K562 (cell line): ENCODE measurements at regions not wholly inside any gene's neighbourhood (a gene's known extent, or its start where the extent isn't known, plus 50 kb on each side); places are given as distances from the start of the nearest gene placed in this dataset.

Experiments
- ATAC-seq: fragments of 200-7000 bp; cut with Tn5 transposase; 3 replicates; pipeline ENCODE4 v1.9.1; 2020; ENCODE audit warnings: moderate library complexity
- BruUV-seq: library from RNA; stranded (reverse); fragments of 400-500 nt; replicated peaks from 2 replicates; lab custom pipeline; 2021; lab: Mats Ljungman, UMichigan
- CTCF ChIA-PET: fragments of 300-600 bp; formaldehyde crosslinking; extraction: SDS; loops from one replicate; lab custom pipeline; 2021; ENCODE audit warnings: low intra/inter-chr PET ratio; lab: Yijun Ruan, JAX
- POLR2A ChIA-PET: fragments of 300-600, 350-650 bp; sonication (Branson Sonifier 250); formaldehyde crosslinking; extraction: SDS; loops from one replicate; lab custom pipeline; 2021; ENCODE audit warnings: antibody characterized with exemption, inconsistent platforms; lab: Yijun Ruan, JAX
- DNase-seq, 4 experiments: peaks; one replicate each; pipeline versions ENCODE4 v3.0.0 to v3.0.0-alpha.2; 2011 to 2018; ENCODE audit warnings: low spot score in 3 of 4, mixed read lengths in 3 of 4; ENCODE audit errors: extremely low read depth in 1 of 4
- FAIRE-seq: peaks from 2 replicates; lab custom pipeline; 2011; peaks lifted over from hg19 to GRCh38; lab: Jason Lieb, UNC
- H2AFZ ChIP-seq: 2 replicates; pipeline ENCODE4 v1.6.0; 2011; ENCODE audit warnings: low read depth, low read length, control low read depth, inconsistent platforms
- H3K27ac ChIP-seq: fragments of 200-600 bp; 3 replicates; pipeline ENCODE4 v1.8.0; 2011; ENCODE audit warnings: low read depth, mild to moderate bottlenecking, control low read depth, inconsistent platforms, low read length, moderate library complexity, mixed read lengths; ENCODE audit errors: extremely low read depth
- H3K27me3 ChIP-seq, 2 experiments: fragments of 300-600 bp in 1 of 2; 2 replicates in 1 of 2; 3 replicates in 1 of 2; pipeline versions ENCODE4 v1.6.0 to v1.8.0; 2011; ENCODE audit warnings: inconsistent platforms in 2 of 2, low read length in 2 of 2, mild to moderate bottlenecking in 1 of 2, mixed read lengths in 1 of 2, moderate library complexity in 1 of 2; ENCODE audit not compliant: control insufficient read depth in 2 of 2, insufficient read depth in 2 of 2
- H3K36me3 ChIP-seq: fragments of 300-600 bp; 3 replicates; pipeline ENCODE4 v1.8.0; 2011; ENCODE audit warnings: mild to moderate bottlenecking, low read length, inconsistent platforms; ENCODE audit not compliant: control insufficient read depth, insufficient read depth
- H3K4me1 ChIP-seq, 2 experiments: fragments of 200-600 bp in 1 of 2; replicated peaks in 1 of 2; 2 replicates in 1 of 2; 3 replicates in 1 of 2; pipeline versions ENCODE4 v1.5.1 to v1.8.0; 2011; ENCODE audit warnings: inconsistent platforms in 2 of 2, low read length in 2 of 2, mild to moderate bottlenecking in 1 of 2, mixed read lengths in 1 of 2, moderate library complexity in 1 of 2; ENCODE audit not compliant: control insufficient read depth in 2 of 2, insufficient read depth in 2 of 2
- H3K4me2 ChIP-seq: 2 replicates; pipeline ENCODE4 v1.6.1; 2011; ENCODE audit warnings: low read length, control low read depth, inconsistent platforms, mixed read lengths; ENCODE audit not compliant: insufficient read depth
- H3K4me3 ChIP-seq: fragments of 200-600 bp; sonication (generic), shearing (Covaris generic); 2 replicates; pipeline ENCODE4 v1.5.1; 2016; ENCODE audit warnings: control low read depth, inconsistent platforms
- H3K79me2 ChIP-seq: fragments of 200-600 bp; 3 replicates; pipeline ENCODE4 v1.8.0; 2011; ENCODE audit warnings: low read length, inconsistent platforms; ENCODE audit not compliant: control insufficient read depth, insufficient read depth
- H3K9ac ChIP-seq, 2 experiments: 2 replicates each; pipeline versions ENCODE4 v1.6.0 to v1.6.1; 2011; ENCODE audit warnings: low read depth in 2 of 2, low read length in 2 of 2, control low read depth in 1 of 2, inconsistent platforms in 1 of 2, mild to moderate bottlenecking in 1 of 2, mixed read lengths in 1 of 2; ENCODE audit not compliant: insufficient read depth in 1 of 2
- H3K9me1 ChIP-seq: one replicate; pipeline ENCODE4 v1.6.0; 2011; ENCODE audit warnings: inconsistent platforms, mild to moderate bottlenecking, low read length, moderate library complexity; ENCODE audit not compliant: control insufficient read depth, insufficient read depth
- H3K9me3 ChIP-seq: replicated peaks from 2 replicates; pipeline ENCODE4 v1.5.1; 2011; ENCODE audit warnings: low read depth, low read length, inconsistent platforms; ENCODE audit not compliant: control insufficient read depth, insufficient read depth
- H4K20me1 ChIP-seq: replicated peaks from 2 replicates; pipeline ENCODE4 v1.6.1; 2011; ENCODE audit warnings: low read length, inconsistent platforms, mixed read lengths; ENCODE audit not compliant: control insufficient read depth, insufficient read depth
- BCL6 ChIP-seq: fragments of 250-450 bp; sonication (Bioruptor Pico); IDR thresholded peaks from 2 replicates; pipeline ENCODE4 v1.4.0; 2020
- KDM1A ChIP-seq, 2 experiments: fragments of 450-650 bp; IDR thresholded peaks; 2 replicates each; pipeline ENCODE4 v1.6.1; 2016; ENCODE audit warnings: mild to moderate bottlenecking in 2 of 2
- NCOA4 ChIP-seq: fragments of 450-650 bp; IDR thresholded peaks from 2 replicates; pipeline ENCODE4 v1.6.1; 2018; ENCODE audit warnings: mild to moderate bottlenecking; ENCODE audit not compliant: partially characterized antibody
- PCBP1 ChIP-seq: fragments of 200-400 bp; formaldehyde crosslinking; IDR thresholded peaks from 2 replicates; pipeline ENCODE4 v1.6.1; 2018; ENCODE audit warnings: mild to moderate bottlenecking, low read depth, low read length; ENCODE audit not compliant: poor library complexity, severe bottlenecking
- SLC30A9 ChIP-seq: fragments of 250-450 bp; sonication (Bioruptor Pico); IDR thresholded peaks from 2 replicates; pipeline ENCODE4 v1.8.0; 2022; ENCODE audit warnings: mild to moderate bottlenecking, moderate library complexity
- SMARCA4 ChIP-seq: fragments of 450-650 bp; IDR thresholded peaks from 2 replicates; pipeline ENCODE4 v1.6.1; 2016
- TARDBP ChIP-seq: fragments of 450-650 bp; IDR thresholded peaks from 2 replicates; pipeline ENCODE4 v1.6.1; 2016
- TCF7 ChIP-seq: sonication (generic); IDR thresholded peaks from 2 replicates; pipeline ENCODE4 v1.6.1; 2016; ENCODE audit warnings: antibody characterized with exemption, borderline replicate concordance
- U2AF2 ChIP-seq: fragments of 200-400 bp; formaldehyde crosslinking; optimal IDR thresholded peaks from 2 replicates; pipeline ENCODE3; 2017; ENCODE audit warnings: low read depth, mild to moderate bottlenecking, low read length
- ZC3H4 ChIP-seq: sonication (generic); formaldehyde crosslinking; IDR thresholded peaks from 2 replicates; pipeline ENCODE4 v1.9.0; 2021; ENCODE audit warnings: missing genetic modification reagents, borderline replicate concordance
- ZSCAN32 ChIP-seq: fragments of 450-650 bp; formaldehyde crosslinking; IDR thresholded peaks from 2 replicates; pipeline ENCODE4 v1.4.0; 2020; ENCODE audit warnings: mild to moderate bottlenecking, moderate library complexity
- ZZZ3 ChIP-seq: fragments of 450-650 bp; IDR thresholded peaks from 2 replicates; pipeline ENCODE4 v1.6.1; 2016; ENCODE audit warnings: antibody characterized with exemption, mild to moderate bottlenecking, moderate library complexity
- WGBS: fragments of 100-300 bp; shearing (Covaris generic); methylation state at CpG from one replicate; pipeline ENCODE4 v1.1.6; 2016; ENCODE audit warnings: low coverage, mixed read lengths; ENCODE audit not compliant: insufficient coverage; ENCODE audit errors: missing lambda C conversion rate; 5-methylcytosine and 5-hydroxymethylcytosine counted together
- in situ Hi-C: fragments of 300-500 bp; cut with MboI; formaldehyde crosslinking; loops from 4 replicates; pipeline ENCODE4 v1.15.0; 2018; ENCODE audit warnings: inconsistent platforms, mixed read lengths
- intact Hi-C: fragments of 100-400 bp; cut with micrococcal nuclease; formaldehyde crosslinking; loops from 2 replicates; pipeline ENCODE4 v1.14.2; 2022
- TF ChIP-seq, protein P1 (sequence below): sonication (generic); formaldehyde crosslinking; IDR thresholded peaks from 2 replicates; pipeline ENCODE4 v1.8.1; 2023; ENCODE audit warnings: mild to moderate bottlenecking, missing genetic modification reagents
- TF ChIP-seq, protein P2 (sequence below): fragments of 250-450 bp; sonication (Bioruptor Pico); IDR thresholded peaks from 2 replicates; pipeline ENCODE4 v1.4.0; 2020; ENCODE audit warnings: mild to moderate bottlenecking, moderate library complexity
- TF ChIP-seq, protein P3 (sequence below): fragments of 450-650 bp; formaldehyde crosslinking; IDR thresholded peaks from 2 replicates; pipeline ENCODE4 v1.4.0; 2020; ENCODE audit warnings: mild to moderate bottlenecking, moderate library complexity

DNA sequence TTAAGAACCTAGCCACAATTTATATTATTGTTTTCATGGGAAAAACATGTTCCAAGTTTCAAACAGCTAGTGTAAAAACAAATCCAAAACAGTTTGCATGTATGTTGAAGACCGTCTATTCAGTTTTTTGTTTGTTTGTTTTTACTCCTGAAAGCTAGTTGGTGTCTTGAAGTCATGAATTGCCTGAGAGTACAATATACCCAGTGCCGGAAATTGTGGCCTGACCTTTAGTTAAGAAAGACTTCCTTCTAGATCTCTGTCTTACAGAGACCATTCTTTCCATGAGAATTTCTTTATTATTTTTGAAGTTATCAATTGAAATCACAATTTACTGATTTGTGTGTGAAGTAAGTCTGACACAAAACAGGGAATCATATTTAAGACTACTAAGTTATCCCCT is 474.8 kb downstream of the KCNJ2 start:
- Histone ChIP-seq H4K20me1 (no peaks in the 10 kb centered on the region), H3K9me3 (no peaks in the 10 kb centered on the region), H3K79me2 (no peaks in the 10 kb centered on the region), H3K4me1 (no peaks in the 10 kb centered on the region), H2AFZ (no peak overlapping the region), H3K9me1 (no peaks in the 10 kb centered on the region), H3K9ac (no peak overlapping the region), H3K4me2 (no peak overlapping the region), H3K27ac (no peak overlapping the region), H3K36me3 (no peaks in the 10 kb centered on the region), H3K27me3 (no peaks in the 10 kb centered on the region), H3K4me3 (no peak overlapping the region)
- ChIA-PET POLR2A (no interaction called here), CTCF (no interaction called here)
- no peak for DNase-seq
- ATAC-seq, result no peak
- intact Hi-C loops (no loop called here), in situ Hi-C loops (no loop called here)
- TF ChIP-seq TARDBP, result no peak
- TF ChIP-seq BCL6 (CRISPR knock-in tag), result no peak
- TF ChIP-seq, protein P1, sequence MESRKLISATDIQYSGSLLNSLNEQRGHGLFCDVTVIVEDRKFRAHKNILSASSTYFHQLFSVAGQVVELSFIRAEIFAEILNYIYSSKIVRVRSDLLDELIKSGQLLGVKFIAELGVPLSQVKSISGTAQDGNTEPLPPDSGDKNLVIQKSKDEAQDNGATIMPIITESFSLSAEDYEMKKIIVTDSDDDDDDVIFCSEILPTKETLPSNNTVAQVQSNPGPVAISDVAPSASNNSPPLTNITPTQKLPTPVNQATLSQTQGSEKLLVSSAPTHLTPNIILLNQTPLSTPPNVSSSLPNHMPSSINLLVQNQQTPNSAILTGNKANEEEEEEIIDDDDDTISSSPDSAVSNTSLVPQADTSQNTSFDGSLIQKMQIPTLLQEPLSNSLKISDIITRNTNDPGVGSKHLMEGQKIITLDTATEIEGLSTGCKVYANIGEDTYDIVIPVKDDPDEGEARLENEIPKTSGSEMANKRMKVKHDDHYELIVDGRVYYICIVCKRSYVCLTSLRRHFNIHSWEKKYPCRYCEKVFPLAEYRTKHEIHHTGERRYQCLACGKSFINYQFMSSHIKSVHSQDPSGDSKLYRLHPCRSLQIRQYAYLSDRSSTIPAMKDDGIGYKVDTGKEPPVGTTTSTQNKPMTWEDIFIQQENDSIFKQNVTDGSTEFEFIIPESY (CRISPR knock-in tag), result no peak
- TF ChIP-seq ZZZ3, result no peak
- TF ChIP-seq SLC30A9 (CRISPR knock-in tag), result no peak
- TF ChIP-seq, protein P2, sequence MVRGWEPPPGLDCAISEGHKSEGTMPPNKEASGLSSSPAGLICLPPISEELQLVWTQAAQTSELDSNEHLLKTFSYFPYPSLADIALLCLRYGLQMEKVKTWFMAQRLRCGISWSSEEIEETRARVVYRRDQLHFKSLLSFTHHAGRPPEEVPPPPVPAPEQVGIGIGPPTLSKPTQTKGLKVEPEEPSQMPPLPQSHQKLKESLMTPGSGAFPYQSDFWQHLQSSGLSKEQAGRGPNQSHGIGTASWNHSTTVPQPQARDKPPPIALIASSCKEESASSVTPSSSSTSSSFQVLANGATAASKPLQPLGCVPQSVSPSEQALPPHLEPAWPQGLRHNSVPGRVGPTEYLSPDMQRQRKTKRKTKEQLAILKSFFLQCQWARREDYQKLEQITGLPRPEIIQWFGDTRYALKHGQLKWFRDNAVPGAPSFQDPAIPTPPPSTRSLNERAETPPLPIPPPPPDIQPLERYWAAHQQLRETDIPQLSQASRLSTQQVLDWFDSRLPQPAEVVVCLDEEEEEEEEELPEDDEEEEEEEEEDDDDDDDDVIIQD (CRISPR knock-in tag), result no peak
- TF ChIP-seq ZC3H4, result no peak
- TF ChIP-seq, protein P3, sequence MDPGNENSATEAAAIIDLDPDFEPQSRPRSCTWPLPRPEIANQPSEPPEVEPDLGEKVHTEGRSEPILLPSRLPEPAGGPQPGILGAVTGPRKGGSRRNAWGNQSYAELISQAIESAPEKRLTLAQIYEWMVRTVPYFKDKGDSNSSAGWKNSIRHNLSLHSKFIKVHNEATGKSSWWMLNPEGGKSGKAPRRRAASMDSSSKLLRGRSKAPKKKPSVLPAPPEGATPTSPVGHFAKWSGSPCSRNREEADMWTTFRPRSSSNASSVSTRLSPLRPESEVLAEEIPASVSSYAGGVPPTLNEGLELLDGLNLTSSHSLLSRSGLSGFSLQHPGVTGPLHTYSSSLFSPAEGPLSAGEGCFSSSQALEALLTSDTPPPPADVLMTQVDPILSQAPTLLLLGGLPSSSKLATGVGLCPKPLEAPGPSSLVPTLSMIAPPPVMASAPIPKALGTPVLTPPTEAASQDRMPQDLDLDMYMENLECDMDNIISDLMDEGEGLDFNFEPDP (CRISPR knock-in tag), result no peak
- TF ChIP-seq TCF7, result no peak
- no peak for TF ChIP-seq ZSCAN32 (CRISPR knock-in tag)
- TF ChIP-seq KDM1A (IDR thresholded peaks at IDR 0.05), result no peak
- no peak for TF ChIP-seq PCBP1
- no peak for TF ChIP-seq SMARCA4
- no peak for TF ChIP-seq NCOA4
- no peak for TF ChIP-seq U2AF2
- FAIRE-seq, result no peak
- BruUV-seq, result no TSS peak
- 0% methylated on average over 2 of the region's 2 CpGs for WGBS
